ENCODE measurements at regions not wholly inside any gene's neighbourhood (a gene's known extent, or its start where the extent isn't known, plus 50 kb on each side); places are given as distances from the start of the nearest gene placed in this dataset.
A peak's percentile ranks its signal among the peaks of the same experiment; 100 is the strongest.

- DNase-seq (no peak), ATAC-seq (ENCODE audit: low FRiP score in 2 of 2) (no peak)
- Histone ChIP-seq H3K27me3 (no peaks in the 10 kb centered on the region), H3K27ac (no peak overlapping the region), H3K4me3 (no peak overlapping the region), H3K36me3 (no peaks in the 10 kb centered on the region), H3K4me1 (no peaks in the 10 kb centered on the region), H3K9me3 (no peaks in the 10 kb centered on the region)
- 85 to 95% methylated on average over 8 of the region's 8 CpGs for WGBS, 2 donors
- no peak for TF ChIP-seq EP300 (IDR thresholded peaks at IDR 0.05)
- TF ChIP-seq POLR2A (IDR thresholded peaks at IDR 0.05) = no peak
- no peak for TF ChIP-seq POLR2AphosphoS5 (IDR thresholded peaks at IDR 0.05)
- no peak for TF ChIP-seq CTCF (IDR thresholded peaks at IDR 0.05)
These were observed 247.5 kb downstream of the MTERF1 start for GRCh38 chr7:91633013-91633441.

- Histone ChIP-seq H3K4me3 (no peak overlapping the region), H3K27me3 (no peaks in the 10 kb centered on the region), H3K4me1 (no peaks in the 10 kb centered on the region), H3K9me3 (no peaks in the 10 kb centered on the region), H3K36me3 (no peaks in the 10 kb centered on the region), H3K27ac (no peak overlapping the region)
- DNase-seq (no peak), ATAC-seq (ENCODE audit: low FRiP score in 2 of 2) (no peak)
- 90 to 94% methylated on average over 3 of the region's 3 CpGs for WGBS, 2 donors
- TF ChIP-seq POLR2A (IDR thresholded peaks at IDR 0.05) (no peak), CTCF (IDR thresholded peaks at IDR 0.05) (no peak), EP300 (IDR thresholded peaks at IDR 0.05) (no peak), POLR2AphosphoS5 (IDR thresholded peaks at IDR 0.05) (no peak)
These were observed 245.9 kb downstream of the MTERF1 start for GRCh38 chr7:91634485-91635177.

- H3K9me3 ChIP-seq = no peaks in the 10 kb centered on the region
- DNase-seq (no peak), ATAC-seq (ENCODE audit: low FRiP score in 2 of 2) (peak in 1 of 2 donors; percentile 50)
- no peaks in the 10 kb centered on the region for H3K27me3 ChIP-seq
- WGBS, 2 donors = 59 to 67% methylated on average over 6 of the region's 6 CpGs
- no peak overlapping the region for H3K27ac ChIP-seq
- H3K4me3 ChIP-seq = no peak overlapping the region
- H3K4me1 ChIP-seq = no peaks in the 10 kb centered on the region
- TF ChIP-seq EP300 (IDR thresholded peaks at IDR 0.05) = no peak
- no peak for TF ChIP-seq POLR2AphosphoS5 (IDR thresholded peaks at IDR 0.05)
- peak; percentile 31 to 56 (median 45) for TF ChIP-seq CTCF (IDR thresholded peaks at IDR 0.05)
- no peak for TF ChIP-seq POLR2A (IDR thresholded peaks at IDR 0.05)
- no peaks in the 10 kb centered on the region for H3K36me3 ChIP-seq
These were observed 244.3 kb downstream of the MTERF1 start for GRCh38 chr7:91636129-91636724.

GRCh38 chr7:91636728-91637127 lies 243.8 kb downstream of the MTERF1 start:
- Histone ChIP-seq H3K36me3 (no peaks in the 10 kb centered on the region), H3K4me3 (no peak overlapping the region), H3K27ac (no peak overlapping the region), H3K27me3 (no peaks in the 10 kb centered on the region), H3K9me3 (no peaks in the 10 kb centered on the region), H3K4me1 (no peaks in the 10 kb centered on the region)
- 81 to 87% methylated on average over 2 of the region's 2 CpGs for WGBS, 2 donors
- no peak for TF ChIP-seq POLR2A (IDR thresholded peaks at IDR 0.05)
- no peak for TF ChIP-seq EP300 (IDR thresholded peaks at IDR 0.05)
- no peak for TF ChIP-seq CTCF (IDR thresholded peaks at IDR 0.05)
- TF ChIP-seq POLR2AphosphoS5 (IDR thresholded peaks at IDR 0.05) = no peak
- DNase-seq (no peak), ATAC-seq (ENCODE audit: low FRiP score in 2 of 2) (no peak)

GRCh38 chr7:91644256-91644655 lies 236.2 kb downstream of the MTERF1 start:
- Histone ChIP-seq H3K27ac (no peak overlapping the region), H3K27me3 (no peaks in the 10 kb centered on the region), H3K4me1 (no peaks in the 10 kb centered on the region), H3K4me3 (no peak overlapping the region), H3K9me3 (no peaks in the 10 kb centered on the region), H3K36me3 (no peaks in the 10 kb centered on the region)
- WGBS, 2 donors = 83 to 88% methylated on average over 4 of the region's 4 CpGs
- TF ChIP-seq EP300 (IDR thresholded peaks at IDR 0.05) (no peak), POLR2AphosphoS5 (IDR thresholded peaks at IDR 0.05) (no peak), CTCF (IDR thresholded peaks at IDR 0.05) (no peak), POLR2A (IDR thresholded peaks at IDR 0.05) (no peak)
- DNase-seq (no peak), ATAC-seq (ENCODE audit: low FRiP score in 2 of 2) (no peak)
